DMS53 treated with DMSO at 0.1 percent for 48 hours (cell line): ENCODE measurements at regions not wholly inside any gene's neighbourhood (a gene's known extent, or its start where the extent isn't known, plus 50 kb on each side); places are given as distances from the start of the nearest gene placed in this dataset.
"Not testable (repeated sequence)": the region's sequence is repeated elsewhere in the genome, so short reads cannot be mapped to it uniquely, and the experiment has no call there.

Source experiments
- DNase-seq: peaks from one replicate; lab custom pipeline; 2025; ENCODE audit not compliant: unreplicated experiment; lab: John Stamatoyannopoulos, UW

GRCh38 chr2:67166511-67166910, 230.6 kb upstream of the ETAA1 start:
- not testable (repeated sequence) for DNase-seq

GRCh38 chr2:67169417-67170140, 227.6 kb upstream of the ETAA1 start:
- no peak for DNase-seq

- no peak for DNase-seq
Observed at GRCh38 chr2:67179526-67179925, 217.6 kb upstream of the ETAA1 start.

- DNase-seq = no peak
Observed at GRCh38 chr2:67180841-67181240, 216.3 kb upstream of the ETAA1 start.

GRCh38 chr2:67182884-67183283, 214.2 kb upstream of the ETAA1 start:
- no peak for DNase-seq

GRCh38 chr2:67186326-67186725, 210.8 kb upstream of the ETAA1 start:
- DNase-seq = no peak

- DNase-seq = no peak
Observed at GRCh38 chr2:67186871-67187270, 210.3 kb upstream of the ETAA1 start.

- DNase-seq = not testable (repeated sequence)
Observed at GRCh38 chr2:67195327-67195726, 201.8 kb upstream of the ETAA1 start.

- DNase-seq = no peak
Observed at GRCh38 chr2:67201521-67201920, 195.6 kb upstream of the ETAA1 start.

GRCh38 chr2:67204349-67204748, 192.8 kb upstream of the ETAA1 start:
- no peak for DNase-seq

GRCh38 chr2:67208887-67209500, 188.1 kb upstream of the ETAA1 start:
- DNase-seq = no peak

GRCh38 chr2:67210430-67210829, 186.7 kb upstream of the ETAA1 start:
- DNase-seq = no peak

- no peak for DNase-seq
Observed at GRCh38 chr2:67212203-67212602, 184.9 kb upstream of the ETAA1 start.

GRCh38 chr2:67213270-67213670, 183.9 kb upstream of the ETAA1 start:
- DNase-seq = no peak

GRCh38 chr2:67213677-67214402, 183.3 kb upstream of the ETAA1 start:
- DNase-seq = no peak

- no peak for DNase-seq
Observed at GRCh38 chr2:67214585-67215185, 182.4 kb upstream of the ETAA1 start.

GRCh38 chr2:67215214-67216055, 181.7 kb upstream of the ETAA1 start:
- peak; percentile 83 for DNase-seq

- DNase-seq = no peak
Observed at GRCh38 chr2:67216103-67216502, 181.0 kb upstream of the ETAA1 start.

- no peak for DNase-seq
Observed at GRCh38 chr2:67216881-67217280, 180.3 kb upstream of the ETAA1 start.

- no peak for DNase-seq
Observed at GRCh38 chr2:67217398-67217797, 179.7 kb upstream of the ETAA1 start.

- no peak for DNase-seq
Observed at GRCh38 chr2:67218056-67218455, 179.1 kb upstream of the ETAA1 start.
